PC-3 (cell line): ENCODE measurements at regions not wholly inside any gene's neighbourhood (a gene's known extent, or its start where the extent isn't known, plus 50 kb on each side); places are given as distances from the start of the nearest gene placed in this dataset.
"Not testable (repeated sequence)": the region's sequence is repeated elsewhere in the genome, so short reads cannot be mapped to it uniquely, and the experiment has no call there.

Source experiments
- ATAC-seq: fragments of 200-7000 bp; cut with Tn5 transposase; 2 replicates; pipeline ENCODE4 v1.9.1; 2020; ENCODE audit warnings: mild to moderate bottlenecking, moderate library complexity
- BruUV-seq: library from RNA; stranded (reverse); fragments of 400-500 nt; replicated peaks from 2 replicates; lab custom pipeline; 2021; lab: Mats Ljungman, UMichigan
- CTCF ChIA-PET: fragments of 300-600 bp; sonication (Branson Sonifier 250); formaldehyde crosslinking; loops from one replicate; lab custom pipeline; 2022; ENCODE audit warnings: antibody characterized with exemption; lab: Charles Lee
- POLR2A ChIA-PET: fragments of 300-600 bp; sonication (Branson Sonifier 250); formaldehyde crosslinking; loops from one replicate; lab custom pipeline; 2022; ENCODE audit warnings: antibody characterized with exemption; ENCODE audit not compliant: unreplicated experiment; lab: Charles Lee
- DNase-seq: peaks from one replicate; pipeline ENCODE4 v3.0.0-alpha.2; 2015
- H2AFZ ChIP-seq: fragments of 300-600 bp; sonication (generic); 2 replicates; pipeline ENCODE4 v1.6.0; 2016; ENCODE audit warnings: antibody characterized with exemption, low read length
- H3F3A ChIP-seq: fragments of 300-600 bp; sonication (generic); one replicate; pipeline ENCODE4 v1.6.0; 2017; ENCODE audit warnings: antibody characterized with exemption, low read length, control low read depth, mild to moderate bottlenecking; ENCODE audit not compliant: unreplicated experiment
- H3K27ac ChIP-seq: fragments of 300-600 bp; sonication (generic); 2 replicates; pipeline ENCODE4 v1.5.1; 2016; ENCODE audit warnings: mild to moderate bottlenecking, low read length
- H3K27me3 ChIP-seq: fragments of 300-600 bp; sonication (generic); 2 replicates; pipeline ENCODE4 v1.6.1; 2016; ENCODE audit warnings: low read length, mixed read lengths
- H3K36me3 ChIP-seq: fragments of 300-600 bp; sonication (generic); 2 replicates; pipeline ENCODE4 v1.6.1; 2016; ENCODE audit warnings: low read depth, mixed run types, low read length, mixed read lengths
- H3K4me1 ChIP-seq: fragments of 300-600 bp; sonication (generic); 2 replicates; pipeline ENCODE4 v1.5.1; 2016; ENCODE audit warnings: low read length; ENCODE audit not compliant: insufficient read depth
- H3K4me2 ChIP-seq: fragments of 300-600 bp; sonication (generic); 2 replicates; pipeline ENCODE4 v1.6.0; 2016; ENCODE audit warnings: low read length
- H3K4me3 ChIP-seq: fragments of 300-600 bp; sonication (generic); 2 replicates; pipeline ENCODE4 v1.5.1; 2016; ENCODE audit warnings: mild to moderate bottlenecking, low read length, mixed read lengths
- H3K79me2 ChIP-seq: fragments of 300-600 bp; sonication (generic); 2 replicates; pipeline ENCODE4 v1.6.1; 2017; ENCODE audit warnings: low read length, mixed read lengths
- H3K9ac ChIP-seq: fragments of 300-600 bp; sonication (generic); 2 replicates; pipeline ENCODE4 v1.6.0; 2016; ENCODE audit warnings: mild to moderate bottlenecking, low read length
- H3K9me2 ChIP-seq: fragments of 300-600 bp; sonication (generic); replicated peaks from 2 replicates; pipeline ENCODE4 v1.6.1; 2016; ENCODE audit warnings: mixed run types, low read length, mixed read lengths
- H3K9me3 ChIP-seq: fragments of 300-600 bp; sonication (generic); 2 replicates; pipeline ENCODE4 v1.6.1; 2016; ENCODE audit warnings: low read length, mixed read lengths
- H4K20me1 ChIP-seq: fragments of 300-600 bp; sonication (generic); 2 replicates; pipeline ENCODE4 v1.6.1; 2016; ENCODE audit warnings: low read length, mixed read lengths
- EZH2 ChIP-seq: fragments of 300-600 bp; sonication (generic); IDR thresholded peaks from one replicate; pipeline ENCODE4 v1.6.1; 2017; ENCODE audit warnings: antibody characterized with exemption, mild to moderate bottlenecking, low read length; ENCODE audit not compliant: unreplicated experiment
- EZH2phosphoT487 ChIP-seq: fragments of 300-600 bp; sonication (generic); IDR thresholded peaks from 2 replicates; pipeline ENCODE4 v1.6.1; 2018; ENCODE audit warnings: mild to moderate bottlenecking, antibody characterized with exemption, low read length, borderline replicate concordance
- intact Hi-C: fragments of 100-400 bp; cut with micrococcal nuclease; formaldehyde crosslinking; loops from 2 replicates; pipeline ENCODE4 v1.9.0; 2023
- TF ChIP-seq, protein P1 (sequence below): fragments of 300-600 bp; sonication (generic); conservative IDR thresholded peaks from 2 replicates; pipeline ENCODE4 v1.5.1; 2017; ENCODE audit warnings: antibody characterized with exemption, low read depth, mild to moderate bottlenecking, low read length

DNA sequence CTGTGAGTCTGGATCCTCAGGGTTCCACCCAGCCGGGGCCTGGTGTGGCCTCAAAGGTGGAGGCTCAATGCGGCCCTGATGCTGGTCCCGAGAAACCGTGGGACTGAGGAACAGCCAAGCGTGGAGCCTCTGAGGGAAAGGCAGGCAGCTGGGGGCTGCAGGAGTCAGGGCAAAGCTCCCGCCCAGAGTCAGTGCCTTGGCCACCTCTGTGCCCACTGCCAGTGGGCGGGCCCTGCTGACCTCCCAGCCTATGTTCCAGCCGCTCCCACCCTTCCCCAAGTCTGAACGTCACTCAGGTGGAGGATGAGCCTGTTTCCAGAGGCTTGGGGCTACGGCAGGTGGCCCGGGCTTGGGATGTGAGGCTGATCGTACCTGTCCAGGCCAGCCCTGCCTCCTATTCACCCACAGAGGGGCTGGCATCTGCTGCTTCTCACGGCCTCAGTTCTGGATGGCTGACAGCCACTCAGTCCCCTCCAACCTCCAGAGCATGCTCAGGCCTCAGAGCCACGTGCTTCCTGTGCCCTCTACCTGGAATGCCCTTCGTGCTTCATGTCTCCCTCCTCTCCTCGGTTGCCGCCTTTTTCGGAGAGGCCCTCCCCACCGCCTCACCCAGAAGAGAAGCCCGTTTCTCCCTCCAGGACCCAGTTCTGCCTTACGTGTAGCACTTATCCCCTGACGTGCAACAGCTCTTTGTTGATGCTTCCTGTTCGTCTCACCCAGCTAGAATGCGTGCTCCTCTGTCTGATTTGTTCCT lies 94.1 kb upstream of the LRPAP1 start:
- CTCF ChIA-PET, H4K20me1 ChIP-seq, DNase-seq, H3K9ac ChIP-seq, H3K9me2 ChIP-seq, H2AFZ ChIP-seq, ATAC-seq, H3K4me1 ChIP-seq, intact Hi-C loops, H3K36me3 ChIP-seq, H3K79me2 ChIP-seq, POLR2A ChIA-PET, H3K27me3 ChIP-seq, H3K4me2 ChIP-seq, H3K27ac ChIP-seq, H3K9me3 ChIP-seq, H3F3A ChIP-seq, BruUV-seq, H3K4me3 ChIP-seq: not testable (repeated sequence)

DNA sequence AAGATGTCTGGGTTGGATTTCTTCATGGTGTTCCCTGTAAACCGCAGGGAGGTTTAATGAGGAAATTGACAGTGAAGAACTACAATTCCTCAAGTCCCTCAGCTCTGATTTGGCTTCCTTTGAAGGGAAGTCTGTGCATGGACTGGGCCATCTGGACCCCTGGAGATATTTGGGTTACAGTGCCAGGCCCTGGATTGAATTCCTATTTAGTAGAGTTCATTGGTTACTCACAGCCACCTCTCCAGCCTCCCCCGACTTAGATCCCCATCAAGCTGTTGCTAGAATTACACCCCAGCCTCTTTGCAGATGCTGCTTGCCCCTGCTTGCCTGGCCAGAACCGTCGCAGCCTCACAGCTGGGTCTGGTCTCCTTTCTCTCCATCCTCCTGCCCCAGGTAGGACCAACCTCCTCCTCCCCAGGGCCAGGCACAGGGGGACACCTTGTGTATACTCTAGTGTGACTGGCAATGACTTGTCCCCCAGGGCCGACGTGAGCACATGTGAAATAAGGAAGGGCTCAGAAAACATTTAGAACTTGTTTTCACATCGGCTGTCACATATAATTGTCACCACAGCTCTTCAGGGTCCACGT lies 93.2 kb upstream of the LRPAP1 start:
- H3F3A ChIP-seq, H3K4me3 ChIP-seq, H3K4me1 ChIP-seq, H3K4me2 ChIP-seq, H4K20me1 ChIP-seq, H2AFZ ChIP-seq, H3K9ac ChIP-seq, BruUV-seq, POLR2A ChIA-PET, H3K9me3 ChIP-seq, H3K36me3 ChIP-seq, H3K27ac ChIP-seq, CTCF ChIA-PET, H3K27me3 ChIP-seq, H3K79me2 ChIP-seq, ATAC-seq, intact Hi-C loops, H3K9me2 ChIP-seq, DNase-seq: not testable (repeated sequence)

DNA sequence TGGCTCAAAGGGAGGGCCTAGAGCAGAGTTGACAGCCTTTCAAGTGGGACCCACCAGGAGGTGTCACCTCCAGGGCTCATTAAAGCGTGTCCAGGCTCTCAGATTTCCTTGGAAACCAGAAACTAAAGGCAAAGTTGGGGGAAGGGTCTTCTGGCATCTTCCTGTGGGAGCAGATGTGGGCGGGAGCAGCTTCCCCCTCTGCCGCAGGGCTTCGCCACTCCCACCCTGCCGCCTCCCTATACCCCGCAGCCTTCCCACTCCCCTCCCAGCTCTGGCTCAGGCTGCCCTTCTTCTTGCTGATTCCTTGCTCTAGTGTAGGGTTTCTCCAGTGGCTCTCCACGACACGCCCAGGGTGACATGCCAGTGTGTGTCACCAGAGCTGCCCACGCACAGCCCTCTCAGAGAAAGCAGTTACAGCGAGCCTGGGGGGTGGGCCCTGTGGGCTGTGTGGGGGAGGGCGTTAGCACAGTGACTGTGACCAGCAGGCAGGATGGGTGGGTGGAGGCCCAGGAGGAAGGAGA lies 91.6 kb upstream of the LRPAP1 start:
- H3K9ac ChIP-seq, CTCF ChIA-PET, H3K36me3 ChIP-seq, H3K4me2 ChIP-seq, H3K9me2 ChIP-seq, POLR2A ChIA-PET, H3K4me1 ChIP-seq, H2AFZ ChIP-seq, H3K9me3 ChIP-seq, H3F3A ChIP-seq, DNase-seq, H3K27ac ChIP-seq, BruUV-seq, intact Hi-C loops, H4K20me1 ChIP-seq, H3K4me3 ChIP-seq, H3K79me2 ChIP-seq, ATAC-seq, H3K27me3 ChIP-seq: not testable (repeated sequence)

DNA sequence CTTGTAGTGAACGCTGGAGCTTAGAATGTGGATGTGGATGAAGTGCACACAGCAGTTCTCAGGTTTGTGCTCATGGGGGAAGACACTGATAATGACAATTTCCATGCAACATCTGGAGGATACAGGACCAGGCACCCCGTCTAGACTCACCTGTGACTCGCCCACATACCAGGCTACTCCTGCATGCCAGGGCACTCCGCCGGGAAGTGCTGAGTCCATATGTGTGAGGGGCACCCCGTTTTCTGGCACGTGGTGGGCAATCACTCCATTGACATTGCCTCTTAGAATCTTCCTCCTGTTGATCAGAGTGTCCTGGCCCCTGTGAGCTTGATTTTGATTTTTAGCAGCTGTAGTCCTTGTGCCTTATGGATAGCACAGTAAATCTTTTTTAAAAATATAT lies 90.9 kb upstream of the LRPAP1 start:
- H3K27ac ChIP-seq = no peak overlapping the region
- H3K9me3 ChIP-seq = no peaks in the 10 kb centered on the region
- TF ChIP-seq, protein P1, sequence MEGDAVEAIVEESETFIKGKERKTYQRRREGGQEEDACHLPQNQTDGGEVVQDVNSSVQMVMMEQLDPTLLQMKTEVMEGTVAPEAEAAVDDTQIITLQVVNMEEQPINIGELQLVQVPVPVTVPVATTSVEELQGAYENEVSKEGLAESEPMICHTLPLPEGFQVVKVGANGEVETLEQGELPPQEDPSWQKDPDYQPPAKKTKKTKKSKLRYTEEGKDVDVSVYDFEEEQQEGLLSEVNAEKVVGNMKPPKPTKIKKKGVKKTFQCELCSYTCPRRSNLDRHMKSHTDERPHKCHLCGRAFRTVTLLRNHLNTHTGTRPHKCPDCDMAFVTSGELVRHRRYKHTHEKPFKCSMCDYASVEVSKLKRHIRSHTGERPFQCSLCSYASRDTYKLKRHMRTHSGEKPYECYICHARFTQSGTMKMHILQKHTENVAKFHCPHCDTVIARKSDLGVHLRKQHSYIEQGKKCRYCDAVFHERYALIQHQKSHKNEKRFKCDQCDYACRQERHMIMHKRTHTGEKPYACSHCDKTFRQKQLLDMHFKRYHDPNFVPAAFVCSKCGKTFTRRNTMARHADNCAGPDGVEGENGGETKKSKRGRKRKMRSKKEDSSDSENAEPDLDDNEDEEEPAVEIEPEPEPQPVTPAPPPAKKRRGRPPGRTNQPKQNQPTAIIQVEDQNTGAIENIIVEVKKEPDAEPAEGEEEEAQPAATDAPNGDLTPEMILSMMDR = no peak
- TF ChIP-seq EZH2phosphoT487 (no peak), EZH2 (no peak)

DNA sequence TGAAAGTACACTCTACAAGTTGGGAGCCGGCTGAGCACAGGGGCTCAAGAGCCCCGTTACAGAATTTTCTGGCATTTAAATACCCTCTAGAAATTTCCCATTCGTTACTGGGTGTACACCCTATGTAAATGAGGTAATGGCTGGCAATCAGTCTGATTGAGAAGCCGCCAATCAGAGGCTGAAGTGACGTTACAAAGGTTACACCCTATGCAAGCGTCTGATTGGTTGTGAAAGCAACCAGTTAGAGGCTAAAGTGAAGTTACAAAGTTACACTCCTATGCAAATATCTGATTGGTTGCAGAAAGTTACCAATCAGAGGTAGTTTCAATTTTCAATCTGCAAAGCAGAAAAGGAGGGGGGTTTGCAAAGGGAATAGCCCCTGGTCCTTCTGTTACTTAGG lies 88.1 kb upstream of the LRPAP1 start:
- H3K4me1 ChIP-seq, H3K27me3 ChIP-seq, H3K79me2 ChIP-seq, H3K27ac ChIP-seq, H3K4me2 ChIP-seq, H3K9ac ChIP-seq, H3K9me2 ChIP-seq, DNase-seq, CTCF ChIA-PET, H3K36me3 ChIP-seq, ATAC-seq, BruUV-seq, H4K20me1 ChIP-seq, H3K9me3 ChIP-seq, H2AFZ ChIP-seq, H3K4me3 ChIP-seq, intact Hi-C loops, POLR2A ChIA-PET, H3F3A ChIP-seq: not testable (repeated sequence)

More for the DNA sequence above, 90.9 kb upstream of the LRPAP1 start:
- no peak overlapping the region for H3K4me3 ChIP-seq
- POLR2A ChIA-PET = no interaction called here
- no peaks in the 10 kb centered on the region for H4K20me1 ChIP-seq
- H3K4me2 ChIP-seq = no peak overlapping the region
- no peak overlapping the region for H2AFZ ChIP-seq
- intact Hi-C loops = no loop called here
- no peaks in the 10 kb centered on the region for H3K9me2 ChIP-seq
- ATAC-seq = no peak
- no peaks in the 10 kb centered on the region for H3K36me3 ChIP-seq
- H3K9ac ChIP-seq = no peak overlapping the region
- no peaks in the 10 kb centered on the region for H3K79me2 ChIP-seq
- no peak for DNase-seq
- peaks cover 9% of the 10 kb centered on the region; the same call in 1 of the 2 replicates for H3K27me3 ChIP-seq
- no peaks in the 10 kb centered on the region for H3K4me1 ChIP-seq
- CTCF ChIA-PET = no interaction called here
- no peaks in the 10 kb centered on the region for H3F3A ChIP-seq
- no TSS peak for BruUV-seq
